Smooth muscle cell of the brain vasculature (primary cell): ENCODE measurements at regions not wholly inside any gene's neighbourhood (a gene's known extent, or its start where the extent isn't known, plus 50 kb on each side); places are given as distances from the start of the nearest gene placed in this dataset.
"Not testable (repeated sequence)": the region's sequence is repeated elsewhere in the genome, so short reads cannot be mapped to it uniquely, and the experiment has no call there.

Experiments
- DNase-seq: peaks from one replicate; pipeline ENCODE4 v3.0.0-alpha.2; 2012; ENCODE audit warnings: low read depth, low spot score

- no peak for DNase-seq
Measured at GRCh38 chr1:168490306-168490705, 53.5 kb downstream of the XCL2 start.

GRCh38 chr1:168488138-168488537 lies 55.7 kb downstream of the XCL2 start:
- DNase-seq = no peak

- not testable (repeated sequence) for DNase-seq
Measured at GRCh38 chr1:168486820-168487219, 57.0 kb downstream of the XCL2 start.

GRCh38 chr1:168485048-168485447 lies 58.7 kb downstream of the XCL2 start:
- DNase-seq = no peak

- no peak for DNase-seq
Measured at GRCh38 chr1:168484083-168484482, 59.7 kb downstream of the XCL2 start.

- DNase-seq = no peak
Measured at GRCh38 chr1:168483539-168483938, 60.3 kb downstream of the XCL2 start.

GRCh38 chr1:168482106-168482505 lies 61.7 kb downstream of the XCL2 start:
- no peak for DNase-seq

GRCh38 chr1:168481586-168481985 lies 62.2 kb downstream of the XCL2 start:
- DNase-seq = no peak

- no peak for DNase-seq
Measured at GRCh38 chr1:168480997-168481396, 62.8 kb downstream of the XCL2 start.

GRCh38 chr1:168477792-168478191 lies 66.0 kb downstream of the XCL2 start:
- no peak for DNase-seq

GRCh38 chr1:168476588-168477385 lies 67.0 kb downstream of the XCL2 start:
- DNase-seq = no peak

GRCh38 chr1:168474322-168474721 lies 69.5 kb downstream of the XCL2 start:
- DNase-seq = no peak

GRCh38 chr1:168473126-168473525 lies 70.7 kb downstream of the XCL2 start:
- DNase-seq = no peak

- DNase-seq = no peak
Measured at GRCh38 chr1:168472223-168472622, 71.6 kb downstream of the XCL2 start.

- DNase-seq = peak; percentile 33
Measured at GRCh38 chr1:168470901-168471431, 72.8 kb downstream of the XCL2 start.

GRCh38 chr1:168469690-168470089 lies 74.1 kb downstream of the XCL2 start:
- no peak for DNase-seq

GRCh38 chr1:168468822-168469221 lies 75.0 kb downstream of the XCL2 start:
- DNase-seq = no peak

- DNase-seq = no peak
Measured at GRCh38 chr1:168468042-168468809, 75.6 kb downstream of the XCL2 start.

GRCh38 chr1:168467452-168467851 lies 76.3 kb downstream of the XCL2 start:
- no peak for DNase-seq

- DNase-seq = no peak
Measured at GRCh38 chr1:168466714-168467131, 77.1 kb downstream of the XCL2 start.

- no peak for DNase-seq
Measured at GRCh38 chr1:168466092-168466713, 77.6 kb downstream of the XCL2 start.

GRCh38 chr1:168461108-168461507 lies 82.7 kb downstream of the XCL2 start:
- DNase-seq = not testable (repeated sequence)
